GM23338 (cell line): ENCODE measurements at regions not wholly inside any gene's neighbourhood (a gene's known extent, or its start where the extent isn't known, plus 50 kb on each side); places are given as distances from the start of the nearest gene placed in this dataset.

ENCODE experiments used
- ATAC-seq: fragments of 200-7000 bp; cut with Tn5 transposase; 3 replicates; pipeline ENCODE4 v1.9.1; 2020
- DNase-seq: peaks from one replicate; pipeline ENCODE4 v3.0.0-alpha.2; 2015; ENCODE audit warnings: low spot score
- H2AFZ ChIP-seq: fragments of 200-600 bp; sonication (generic); 2 replicates; pipeline ENCODE4 v1.8.0; 2016; ENCODE audit warnings: antibody characterized with exemption, mild to moderate bottlenecking, moderate library complexity
- H3F3A ChIP-seq: fragments of 200-600 bp; sonication (generic); replicated peaks from 2 replicates; pipeline ENCODE4 v1.8.0; 2017; ENCODE audit warnings: antibody characterized with exemption, mixed run types, low read depth
- H3K27ac ChIP-seq: fragments of 200-600 bp; sonication (generic); 2 replicates; pipeline ENCODE4 v1.6.1; 2016; ENCODE audit warnings: low read depth
- H3K27me3 ChIP-seq: fragments of 200-600 bp; sonication (generic); 2 replicates; pipeline ENCODE4 v1.8.0; 2016; ENCODE audit warnings: mild to moderate bottlenecking, mixed run types, moderate library complexity; ENCODE audit not compliant: insufficient read depth
- H3K36me3 ChIP-seq: fragments of 200-600 bp; sonication (generic); 2 replicates; pipeline ENCODE4 v1.8.0; 2016; ENCODE audit warnings: mild to moderate bottlenecking; ENCODE audit not compliant: insufficient read depth
- H3K4me1 ChIP-seq: fragments of 200-600 bp; sonication (generic); 2 replicates; pipeline ENCODE4 v1.8.0; 2016; ENCODE audit warnings: mild to moderate bottlenecking, moderate library complexity; ENCODE audit not compliant: insufficient read depth
- H3K4me2 ChIP-seq: fragments of 200-600 bp; sonication (generic); 2 replicates; pipeline ENCODE4 v1.7.1; 2017; ENCODE audit warnings: mixed run types
- H3K4me3 ChIP-seq: fragments of 200-600 bp; sonication (generic); 2 replicates; pipeline ENCODE4 v1.6.1; 2016; ENCODE audit warnings: mixed run types
- H3K79me2 ChIP-seq: fragments of 200-600 bp; sonication (generic); replicated peaks from 2 replicates; pipeline ENCODE4 v1.8.0; 2017; ENCODE audit warnings: mild to moderate bottlenecking; ENCODE audit not compliant: insufficient read depth
- H3K9me2 ChIP-seq: fragments of 200-600 bp; sonication (generic); 2 replicates; pipeline ENCODE4 v1.8.0; 2017; ENCODE audit not compliant: insufficient read depth
- H4K20me1 ChIP-seq: fragments of 200-600 bp; sonication (generic); replicated peaks from 2 replicates; pipeline ENCODE4 v1.8.0; 2017; ENCODE audit warnings: mild to moderate bottlenecking; ENCODE audit not compliant: insufficient read depth
- H3K27ac Mint-ChIP-seq: 2 replicates; pipeline ENCODE4 v1.8.0; 2020; ENCODE audit warnings: inconsistent platforms, mild to moderate bottlenecking, moderate library complexity, mixed read lengths
- H3K27me3 Mint-ChIP-seq: 3 replicates; pipeline ENCODE4 v1.8.0; 2022; ENCODE audit warnings: low read depth, mild to moderate bottlenecking, moderate library complexity, mixed read lengths, inconsistent platforms; ENCODE audit not compliant: insufficient read depth, poor library complexity
- H3K36me3 Mint-ChIP-seq: 3 replicates; pipeline ENCODE4 v1.8.0; 2021; ENCODE audit warnings: low read depth, mild to moderate bottlenecking, inconsistent platforms, moderate library complexity, mixed read lengths
- H3K4me1 Mint-ChIP-seq: 3 replicates; pipeline ENCODE4 v1.8.0; 2020; ENCODE audit warnings: mild to moderate bottlenecking, inconsistent platforms, mixed read lengths
- H3K4me3 Mint-ChIP-seq: 3 replicates; pipeline ENCODE4 v1.8.0; 2021; ENCODE audit warnings: moderate library complexity, mild to moderate bottlenecking, inconsistent platforms, mixed read lengths
- H3K9me3 Mint-ChIP-seq: 3 replicates; pipeline ENCODE4 v1.8.0; 2020; ENCODE audit warnings: moderate library complexity, mild to moderate bottlenecking, inconsistent platforms, mixed read lengths
- CTCF ChIP-seq, 2 experiments: fragments of 200-600 bp in 1 of 2; sonication (generic) in 1 of 2; conservative IDR thresholded peaks; 2 replicates each; pipeline versions ENCODE4 v1.5.1 to v1.6.1; 2016 to 2017; ENCODE audit warnings: antibody characterized with exemption in 2 of 2, low read depth in 2 of 2, mild to moderate bottlenecking in 2 of 2, moderate library complexity in 1 of 2
- EZH2 ChIP-seq: fragments of 200-600 bp; sonication (generic); IDR thresholded peaks from one replicate; pipeline ENCODE4 v1.8.0; 2017; ENCODE audit warnings: antibody characterized with exemption, mild to moderate bottlenecking, low read depth; ENCODE audit not compliant: unreplicated experiment
- EZH2phosphoT487 ChIP-seq: fragments of 200-600 bp; sonication (generic); IDR thresholded peaks from one replicate; pipeline ENCODE4 v1.8.1; 2018; ENCODE audit warnings: antibody characterized with exemption; ENCODE audit not compliant: unreplicated experiment
- JUNB ChIP-seq: IDR thresholded peaks from one replicate; pipeline ENCODE4 v1.6.1; 2016; ENCODE audit warnings: antibody characterized with exemption; ENCODE audit not compliant: unreplicated experiment
- POLR2AphosphoS5 ChIP-seq: IDR thresholded peaks from 2 replicates; pipeline ENCODE4 v1.6.1; 2016; ENCODE audit warnings: antibody characterized with exemption, low read depth
- STAT1 ChIP-seq: IDR thresholded peaks from one replicate; pipeline ENCODE4 v1.6.1; 2016; ENCODE audit warnings: antibody characterized with exemption; ENCODE audit not compliant: unreplicated experiment
- ZNF114 ChIP-seq: fragments of 250-450 bp; sonication (Bioruptor Pico); IDR thresholded peaks from 2 replicates; pipeline ENCODE4 v1.5.0; 2020; ENCODE audit warnings: mild to moderate bottlenecking, moderate library complexity
- ZNF462 ChIP-seq: fragments of 250-450 bp; sonication (Bioruptor Pico); IDR thresholded peaks from 2 replicates; pipeline ENCODE4 v1.5.0; 2020; ENCODE audit warnings: mild to moderate bottlenecking, moderate library complexity
- TF ChIP-seq, protein P1 (sequence below): IDR thresholded peaks from 2 replicates; pipeline ENCODE4 v1.6.1; 2016; ENCODE audit warnings: antibody characterized with exemption
- TF ChIP-seq, protein P2 (sequence below): IDR thresholded peaks from one replicate; pipeline ENCODE4 v1.6.1; 2018; ENCODE audit warnings: antibody characterized with exemption; ENCODE audit not compliant: unreplicated experiment

- TF ChIP-seq ZNF462 (CRISPR knock-in tag), result no peak
- TF ChIP-seq POLR2AphosphoS5, result no peak
- no peak for TF ChIP-seq EZH2
- TF ChIP-seq ZNF114 (CRISPR knock-in tag), result no peak
Measured at GRCh38 chr12:84641940-84642545, 270.6 kb downstream of the SLC6A15 start (continued).

DNA sequence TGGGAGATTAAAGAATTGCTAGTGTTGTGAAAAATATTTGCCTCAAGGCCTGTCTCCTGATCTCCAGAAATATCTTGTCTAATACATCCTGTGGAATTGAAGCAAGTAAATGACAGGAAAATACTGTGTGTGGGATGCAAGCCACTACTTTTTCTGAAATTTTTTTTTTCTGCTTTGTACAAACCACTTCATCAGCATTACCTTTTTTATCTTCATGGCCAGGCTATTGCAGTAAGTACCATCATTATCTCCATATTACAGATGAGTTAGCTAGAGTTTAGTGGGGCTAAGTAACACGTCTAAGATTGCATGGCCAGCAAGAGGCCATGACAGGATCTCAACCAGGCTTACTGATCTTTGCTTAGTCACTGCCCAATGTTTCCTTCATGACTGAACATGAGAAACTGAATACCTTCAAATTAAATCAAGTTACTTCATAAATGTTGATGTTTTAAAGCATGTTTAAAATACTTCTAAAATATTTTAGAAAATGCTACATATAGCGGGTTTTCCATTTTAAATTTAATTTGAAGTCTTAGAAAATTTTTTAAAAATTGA lies 273.7 kb downstream of the SLC6A15 start:
- no peaks in the 10 kb centered on the region for H3K36me3 ChIP-seq
- Mint-ChIP-seq H3K9me3 (no peaks in the 10 kb centered on the region), H3K36me3 (no peaks in the 10 kb centered on the region), H3K27me3 (no peaks in the 10 kb centered on the region), H3K27ac (peak overlapping the region; percentile 64), H3K4me1 (peaks cover 9% of the 10 kb centered on the region; the same call in 2 of the 3 replicates), H3K4me3 (no peak overlapping the region)
- no peaks in the 10 kb centered on the region for H3K79me2 ChIP-seq
- no peaks in the 10 kb centered on the region for H3K9me2 ChIP-seq
- no peak for ATAC-seq
- no peak overlapping the region for H3K4me2 ChIP-seq
- H3K27me3 ChIP-seq, result no peaks in the 10 kb centered on the region
- peaks cover 4% of the 10 kb centered on the region; the same call in 1 of the 2 replicates for H3K4me1 ChIP-seq
- H2AFZ ChIP-seq, result no peak overlapping the region
- no peaks in the 10 kb centered on the region for H3F3A ChIP-seq
- no peak overlapping the region for H3K4me3 ChIP-seq
- no peaks in the 10 kb centered on the region for H4K20me1 ChIP-seq
- H3K27ac ChIP-seq, result no peak overlapping the region
- no peak for DNase-seq
- no peak for TF ChIP-seq JUNB
- TF ChIP-seq, protein P1, sequence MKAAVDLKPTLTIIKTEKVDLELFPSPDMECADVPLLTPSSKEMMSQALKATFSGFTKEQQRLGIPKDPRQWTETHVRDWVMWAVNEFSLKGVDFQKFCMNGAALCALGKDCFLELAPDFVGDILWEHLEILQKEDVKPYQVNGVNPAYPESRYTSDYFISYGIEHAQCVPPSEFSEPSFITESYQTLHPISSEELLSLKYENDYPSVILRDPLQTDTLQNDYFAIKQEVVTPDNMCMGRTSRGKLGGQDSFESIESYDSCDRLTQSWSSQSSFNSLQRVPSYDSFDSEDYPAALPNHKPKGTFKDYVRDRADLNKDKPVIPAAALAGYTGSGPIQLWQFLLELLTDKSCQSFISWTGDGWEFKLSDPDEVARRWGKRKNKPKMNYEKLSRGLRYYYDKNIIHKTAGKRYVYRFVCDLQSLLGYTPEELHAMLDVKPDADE, result no peak
- no peak for TF ChIP-seq STAT1
- TF ChIP-seq, protein P2, sequence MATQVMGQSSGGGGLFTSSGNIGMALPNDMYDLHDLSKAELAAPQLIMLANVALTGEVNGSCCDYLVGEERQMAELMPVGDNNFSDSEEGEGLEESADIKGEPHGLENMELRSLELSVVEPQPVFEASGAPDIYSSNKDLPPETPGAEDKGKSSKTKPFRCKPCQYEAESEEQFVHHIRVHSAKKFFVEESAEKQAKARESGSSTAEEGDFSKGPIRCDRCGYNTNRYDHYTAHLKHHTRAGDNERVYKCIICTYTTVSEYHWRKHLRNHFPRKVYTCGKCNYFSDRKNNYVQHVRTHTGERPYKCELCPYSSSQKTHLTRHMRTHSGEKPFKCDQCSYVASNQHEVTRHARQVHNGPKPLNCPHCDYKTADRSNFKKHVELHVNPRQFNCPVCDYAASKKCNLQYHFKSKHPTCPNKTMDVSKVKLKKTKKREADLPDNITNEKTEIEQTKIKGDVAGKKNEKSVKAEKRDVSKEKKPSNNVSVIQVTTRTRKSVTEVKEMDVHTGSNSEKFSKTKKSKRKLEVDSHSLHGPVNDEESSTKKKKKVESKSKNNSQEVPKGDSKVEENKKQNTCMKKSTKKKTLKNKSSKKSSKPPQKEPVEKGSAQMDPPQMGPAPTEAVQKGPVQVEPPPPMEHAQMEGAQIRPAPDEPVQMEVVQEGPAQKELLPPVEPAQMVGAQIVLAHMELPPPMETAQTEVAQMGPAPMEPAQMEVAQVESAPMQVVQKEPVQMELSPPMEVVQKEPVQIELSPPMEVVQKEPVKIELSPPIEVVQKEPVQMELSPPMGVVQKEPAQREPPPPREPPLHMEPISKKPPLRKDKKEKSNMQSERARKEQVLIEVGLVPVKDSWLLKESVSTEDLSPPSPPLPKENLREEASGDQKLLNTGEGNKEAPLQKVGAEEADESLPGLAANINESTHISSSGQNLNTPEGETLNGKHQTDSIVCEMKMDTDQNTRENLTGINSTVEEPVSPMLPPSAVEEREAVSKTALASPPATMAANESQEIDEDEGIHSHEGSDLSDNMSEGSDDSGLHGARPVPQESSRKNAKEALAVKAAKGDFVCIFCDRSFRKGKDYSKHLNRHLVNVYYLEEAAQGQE, result no peak
- TF ChIP-seq EZH2, result no peak
- no peak for TF ChIP-seq ZNF114 (CRISPR knock-in tag)
- TF ChIP-seq CTCF (conservative IDR thresholded peaks at IDR 0.05; ENCODE audit: low read depth in 2 of 2), result no peak
- no peak for TF ChIP-seq EZH2phosphoT487
